SK-N-SH (cell line): ENCODE measurements at regions not wholly inside any gene's neighbourhood (a gene's known extent, or its start where the extent isn't known, plus 50 kb on each side); places are given as distances from the start of the nearest gene placed in this dataset.

Source experiments
- EZH2phosphoT487 ChIP-seq: fragments of 200-600 bp; sonication (generic); IDR thresholded peaks from 2 replicates; pipeline ENCODE4 v1.6.1; 2017; ENCODE audit warnings: low read depth, mixed run types, mild to moderate bottlenecking, antibody characterized with exemption, moderate library complexity, borderline replicate concordance
- GABPA ChIP-seq: IDR thresholded peaks from 2 replicates; pipeline ENCODE4 v1.4.0; 2012; ENCODE audit warnings: low read depth, mild to moderate bottlenecking
- MEF2A ChIP-seq: IDR thresholded peaks from 2 replicates; pipeline ENCODE4 v1.4.0; 2012; ENCODE audit warnings: low read depth, borderline replicate concordance
- NFIC ChIP-seq: IDR thresholded peaks from 2 replicates; pipeline ENCODE4 v1.4.0; 2012; ENCODE audit warnings: borderline replicate concordance
- POLR2AphosphoS5 ChIP-seq: IDR thresholded peaks from 2 replicates; pipeline ENCODE4 v1.6.1; 2012; ENCODE audit warnings: low read depth, low read length
- RCOR1 ChIP-seq: fragments of 150-350 bp; IDR thresholded peaks from 2 replicates; pipeline ENCODE4 v1.6.1; 2017; ENCODE audit warnings: antibody characterized with exemption, low read length
- TAF1 ChIP-seq: IDR thresholded peaks from 2 replicates; pipeline ENCODE4 v1.6.1; 2012; ENCODE audit warnings: low read depth, mild to moderate bottlenecking, low read length, moderate library complexity, borderline replicate concordance
- TF ChIP-seq, protein P1 (sequence below): fragments of 200-600 bp; sonication (generic); IDR thresholded peaks from 2 replicates; pipeline ENCODE4 v1.6.1; 2017; ENCODE audit warnings: antibody characterized with exemption, mild to moderate bottlenecking, moderate library complexity
- TF ChIP-seq, protein P2 (sequence below): IDR thresholded peaks from 2 replicates; pipeline ENCODE4 v1.4.0; 2012; ENCODE audit warnings: low read depth, borderline replicate concordance

DNA sequence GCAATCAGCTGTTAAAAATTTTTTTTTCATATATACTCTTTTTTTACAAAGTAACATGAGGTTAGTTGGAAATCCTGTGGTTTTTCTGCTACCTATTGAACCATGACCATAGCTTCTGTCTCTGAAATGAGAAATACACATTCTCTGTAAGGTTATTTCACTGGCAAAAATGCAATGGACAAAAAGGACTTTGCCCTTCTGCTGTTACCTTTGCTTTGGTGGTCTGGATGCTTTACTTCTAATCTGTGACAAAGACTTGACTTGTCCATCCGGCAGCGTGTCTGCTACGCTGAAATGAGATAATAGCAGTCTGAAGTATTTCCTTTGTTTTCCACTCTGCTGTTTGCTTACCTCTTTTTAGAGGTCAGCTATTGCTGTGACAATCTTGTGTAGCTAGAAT, 412.8 kb downstream of the SLITRK6 start:
- TF ChIP-seq RCOR1 (no peak), GABPA (no peak), EZH2phosphoT487 (no peak), POLR2AphosphoS5 (no peak), NFIC (no peak), TAF1 (no peak), MEF2A (no peak)
- TF ChIP-seq, protein P1, sequence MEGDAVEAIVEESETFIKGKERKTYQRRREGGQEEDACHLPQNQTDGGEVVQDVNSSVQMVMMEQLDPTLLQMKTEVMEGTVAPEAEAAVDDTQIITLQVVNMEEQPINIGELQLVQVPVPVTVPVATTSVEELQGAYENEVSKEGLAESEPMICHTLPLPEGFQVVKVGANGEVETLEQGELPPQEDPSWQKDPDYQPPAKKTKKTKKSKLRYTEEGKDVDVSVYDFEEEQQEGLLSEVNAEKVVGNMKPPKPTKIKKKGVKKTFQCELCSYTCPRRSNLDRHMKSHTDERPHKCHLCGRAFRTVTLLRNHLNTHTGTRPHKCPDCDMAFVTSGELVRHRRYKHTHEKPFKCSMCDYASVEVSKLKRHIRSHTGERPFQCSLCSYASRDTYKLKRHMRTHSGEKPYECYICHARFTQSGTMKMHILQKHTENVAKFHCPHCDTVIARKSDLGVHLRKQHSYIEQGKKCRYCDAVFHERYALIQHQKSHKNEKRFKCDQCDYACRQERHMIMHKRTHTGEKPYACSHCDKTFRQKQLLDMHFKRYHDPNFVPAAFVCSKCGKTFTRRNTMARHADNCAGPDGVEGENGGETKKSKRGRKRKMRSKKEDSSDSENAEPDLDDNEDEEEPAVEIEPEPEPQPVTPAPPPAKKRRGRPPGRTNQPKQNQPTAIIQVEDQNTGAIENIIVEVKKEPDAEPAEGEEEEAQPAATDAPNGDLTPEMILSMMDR = no peak
- TF ChIP-seq, protein P2, sequence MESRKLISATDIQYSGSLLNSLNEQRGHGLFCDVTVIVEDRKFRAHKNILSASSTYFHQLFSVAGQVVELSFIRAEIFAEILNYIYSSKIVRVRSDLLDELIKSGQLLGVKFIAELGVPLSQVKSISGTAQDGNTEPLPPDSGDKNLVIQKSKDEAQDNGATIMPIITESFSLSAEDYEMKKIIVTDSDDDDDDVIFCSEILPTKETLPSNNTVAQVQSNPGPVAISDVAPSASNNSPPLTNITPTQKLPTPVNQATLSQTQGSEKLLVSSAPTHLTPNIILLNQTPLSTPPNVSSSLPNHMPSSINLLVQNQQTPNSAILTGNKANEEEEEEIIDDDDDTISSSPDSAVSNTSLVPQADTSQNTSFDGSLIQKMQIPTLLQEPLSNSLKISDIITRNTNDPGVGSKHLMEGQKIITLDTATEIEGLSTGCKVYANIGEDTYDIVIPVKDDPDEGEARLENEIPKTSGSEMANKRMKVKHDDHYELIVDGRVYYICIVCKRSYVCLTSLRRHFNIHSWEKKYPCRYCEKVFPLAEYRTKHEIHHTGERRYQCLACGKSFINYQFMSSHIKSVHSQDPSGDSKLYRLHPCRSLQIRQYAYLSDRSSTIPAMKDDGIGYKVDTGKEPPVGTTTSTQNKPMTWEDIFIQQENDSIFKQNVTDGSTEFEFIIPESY = no peak
